Lower leg skin (tissue), 3 donors: ENCODE measurements at regions not wholly inside any gene's neighbourhood (a gene's known extent, or its start where the extent isn't known, plus 50 kb on each side); places are given as distances from the start of the nearest gene placed in this dataset.

Experiments
- CTCF ChIP-seq, 3 donors: fragments of 450-650 bp; IDR thresholded peaks; one replicate each; pipeline ENCODE4 v1.5.1; 2016; ENCODE audit warnings: antibody characterized with exemption in 3 of 3, mild to moderate bottlenecking in 3 of 3, moderate library complexity in 2 of 3
- POLR2A ChIP-seq, 2 donors: fragments of 450-650 bp; IDR thresholded peaks; one replicate each; pipeline ENCODE4 v1.6.1; 2016 to 2017; ENCODE audit warnings: antibody characterized with exemption in 2 of 2, mild to moderate bottlenecking in 1 of 2, moderate library complexity in 1 of 2

GRCh38 chr20:57921676-57922075, 211.9 kb upstream of the PMEPA1 start:
- TF ChIP-seq POLR2A (IDR thresholded peaks at IDR 0.05) (no peak), CTCF (IDR thresholded peaks at IDR 0.05) (no peak)
